HG03342 (cell line): ENCODE measurements at regions not wholly inside any gene's neighbourhood (a gene's known extent, or its start where the extent isn't known, plus 50 kb on each side); places are given as distances from the start of the nearest gene placed in this dataset.
"Not testable (repeated sequence)": the region's sequence is repeated elsewhere in the genome, so short reads cannot be mapped to it uniquely, and the experiment has no call there.

Source experiments
- ATAC-seq: cut with Tn5 transposase; IDR thresholded peaks from one replicate; pipeline ENCODE4 v1.9.1; 2021; ENCODE audit warnings: mild to moderate bottlenecking, moderate library complexity; ENCODE audit not compliant: unreplicated experiment

GRCh38 chr5:160479220-160479619 is 57.6 kb downstream of the PTTG1 start:
- no peak for ATAC-seq

GRCh38 chr5:160479926-160480325 is 58.3 kb downstream of the PTTG1 start:
- ATAC-seq: no peak

GRCh38 chr5:160480652-160481051 is 59.0 kb downstream of the PTTG1 start:
- ATAC-seq: no peak

GRCh38 chr5:160484678-160485077 is 63.0 kb downstream of the PTTG1 start:
- ATAC-seq: no peak

- ATAC-seq: no peak
Observed at GRCh38 chr5:160485364-160485969, 63.8 kb downstream of the PTTG1 start.

- peak; percentile 75 for ATAC-seq
Observed at GRCh38 chr5:160486573-160486972, 64.9 kb downstream of the PTTG1 start.

GRCh38 chr5:160488394-160489325 is 67.0 kb downstream of the PTTG1 start:
- ATAC-seq: no peak

GRCh38 chr5:160491438-160491837 is 69.8 kb downstream of the PTTG1 start:
- no peak for ATAC-seq

GRCh38 chr5:160492565-160492964 is 70.9 kb downstream of the PTTG1 start:
- no peak for ATAC-seq

GRCh38 chr5:160493806-160494338 is 72.2 kb downstream of the PTTG1 start:
- ATAC-seq: no peak

- no peak for ATAC-seq
Observed at GRCh38 chr5:160494451-160494850, 72.8 kb downstream of the PTTG1 start.

GRCh38 chr5:160496334-160496733 is 74.7 kb downstream of the PTTG1 start:
- ATAC-seq: peak; percentile 59

- no peak for ATAC-seq
Observed at GRCh38 chr5:160496784-160497183, 75.1 kb downstream of the PTTG1 start.

GRCh38 chr5:160497878-160498277 is 76.2 kb downstream of the PTTG1 start:
- ATAC-seq: no peak

- ATAC-seq: not testable (repeated sequence)
Observed at GRCh38 chr5:160498441-160499043, 76.9 kb downstream of the PTTG1 start.

- ATAC-seq: peak; percentile 53
Observed at GRCh38 chr5:160500786-160501779, 79.4 kb downstream of the PTTG1 start.

GRCh38 chr5:160504906-160505305 is 83.3 kb downstream of the PTTG1 start:
- ATAC-seq: no peak

- ATAC-seq: peak; percentile 86
Observed at GRCh38 chr5:160506006-160507004, 84.7 kb downstream of the PTTG1 start.

- peak; percentile 35 for ATAC-seq
Observed at GRCh38 chr5:160507221-160507721, 85.6 kb downstream of the PTTG1 start.
